ENCODE measurements at regions not wholly inside any gene's neighbourhood (a gene's known extent, or its start where the extent isn't known, plus 50 kb on each side); places are given as distances from the start of the nearest gene placed in this dataset.

DNA sequence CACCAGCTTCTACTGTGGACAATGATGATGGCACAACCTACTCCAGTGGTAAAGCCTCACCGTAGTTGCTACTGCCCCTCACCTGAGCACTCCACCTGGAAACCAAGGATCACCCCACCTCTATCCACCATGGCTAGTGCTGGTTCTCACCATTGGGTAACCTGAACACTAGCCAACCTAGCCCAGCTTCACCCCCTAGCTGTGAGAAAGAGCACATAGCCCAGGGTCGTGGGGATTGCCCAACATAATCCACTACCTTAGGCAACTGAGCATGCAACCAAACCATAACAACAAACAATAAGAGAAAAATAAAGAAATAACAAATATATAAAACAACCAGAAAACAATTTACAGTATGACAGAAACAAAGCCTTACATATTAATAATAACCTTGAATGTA is 560.1 kb downstream of the DIAPH3 start:
- DNase-seq, result no peak

GRCh38 chr13:59607172-59607571 is 556.6 kb downstream of the DIAPH3 start:
- no peak for DNase-seq

DNA sequence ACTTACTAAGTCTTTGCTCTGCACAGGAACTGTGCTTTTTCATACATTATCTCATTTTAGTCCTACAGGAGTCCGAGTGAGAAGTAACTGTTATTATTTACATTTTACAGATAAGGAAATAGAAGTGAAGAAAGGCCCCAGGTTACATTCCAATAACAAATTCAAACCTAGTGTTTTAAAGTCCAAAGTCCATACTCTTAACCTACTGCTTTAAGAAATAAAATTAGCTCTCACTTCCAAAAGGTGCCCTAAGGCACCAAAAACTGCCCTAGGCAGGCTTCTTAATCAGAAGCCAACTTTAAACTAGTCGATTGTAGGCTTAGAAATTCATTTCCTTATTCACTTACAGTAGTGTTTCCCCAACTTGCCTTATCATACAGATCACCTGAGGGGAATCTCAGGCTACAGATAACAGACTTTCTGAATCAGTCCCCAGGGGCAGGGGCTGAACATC is 555.9 kb downstream of the DIAPH3 start:
- DNase-seq, result no peak

GRCh38 chr13:59609421-59609820 is 554.3 kb downstream of the DIAPH3 start:
- DNase-seq, result no peak
